Astrocyte of the spinal cord (primary cell): ENCODE measurements at regions not wholly inside any gene's neighbourhood (a gene's known extent, or its start where the extent isn't known, plus 50 kb on each side); places are given as distances from the start of the nearest gene placed in this dataset.

Source experiments
- DNase-seq: peaks from one replicate; pipeline ENCODE4 v3.0.0; 2011; ENCODE audit warnings: low read depth, low spot score
- H3K4me3 ChIP-seq: 2 replicates; pipeline ENCODE4 v1.5.1; 2011; ENCODE audit warnings: low read depth, mild to moderate bottlenecking, low read length, moderate library complexity
- CTCF ChIP-seq: IDR thresholded peaks from 2 replicates; pipeline ENCODE4 v1.5.1; 2012; ENCODE audit warnings: low read depth, mild to moderate bottlenecking, low read length, inconsistent platforms
- in situ Hi-C: cut with HindIII; loops from 2 replicates; pipeline ENCODE4 v1.10.0; 2017; ENCODE audit warnings: low sequenced_read_pairs

GRCh38 chr3:21188459-21188858 lies 562.6 kb downstream of the ZNF385D start:
- TF ChIP-seq CTCF: no peak
- no peak for DNase-seq
- no peak overlapping the region for H3K4me3 ChIP-seq
- in situ Hi-C loops: no loop called here

GRCh38 chr3:21185816-21186314 lies 565.1 kb downstream of the ZNF385D start:
- in situ Hi-C loops: no loop called here

DNA sequence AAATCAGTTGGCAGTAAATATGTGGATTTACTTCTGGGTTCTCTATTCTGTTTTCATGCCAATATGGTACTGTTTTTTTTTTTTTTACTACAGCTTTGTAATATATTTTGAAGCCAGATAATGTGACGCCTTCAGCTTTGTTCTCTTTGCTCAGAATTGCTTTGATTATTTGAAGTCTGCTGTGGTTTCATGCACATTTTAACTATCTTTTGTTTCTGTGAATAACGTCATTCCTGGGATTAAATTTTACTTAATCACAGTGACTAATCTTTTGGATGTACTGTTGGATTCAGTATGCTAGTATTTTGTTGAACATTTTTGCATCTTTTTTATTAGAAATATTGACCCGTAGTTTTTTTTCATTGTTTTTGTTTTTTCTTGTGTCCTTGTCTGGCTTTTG lies 576.5 kb downstream of the ZNF385D start:
- peak; percentile 79 for DNase-seq
- H3K4me3 ChIP-seq: no peak overlapping the region
- TF ChIP-seq CTCF: no peak
- in situ Hi-C loops: no loop called here

More at GRCh38 chr3:21185816-21186314, 565.1 kb downstream of the ZNF385D start:
- TF ChIP-seq CTCF: no peak
- no peak for DNase-seq
- no peak overlapping the region for H3K4me3 ChIP-seq

DNA sequence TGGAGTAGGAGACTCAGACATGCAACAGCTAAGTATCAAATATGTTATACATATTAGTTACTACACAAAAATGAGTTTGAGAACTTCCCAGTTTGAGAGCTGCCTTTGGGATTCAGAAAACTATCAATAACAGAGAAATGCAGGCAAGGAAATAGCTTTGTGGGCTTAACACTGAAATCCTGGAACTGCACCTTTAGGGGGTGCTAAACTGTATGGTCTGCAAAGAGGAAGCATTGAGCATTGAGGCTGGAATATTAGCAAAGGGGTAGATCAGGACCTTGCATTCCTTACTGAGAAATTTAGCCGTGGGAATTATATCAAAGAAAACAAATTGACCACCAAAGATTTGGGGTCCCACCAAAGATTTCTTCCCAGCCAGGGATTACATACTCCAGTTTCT lies 580.0 kb downstream of the ZNF385D start:
- no peak for DNase-seq
- in situ Hi-C loops: no loop called here
- H3K4me3 ChIP-seq: no peak overlapping the region
- peak; percentile 49 for TF ChIP-seq CTCF

DNA sequence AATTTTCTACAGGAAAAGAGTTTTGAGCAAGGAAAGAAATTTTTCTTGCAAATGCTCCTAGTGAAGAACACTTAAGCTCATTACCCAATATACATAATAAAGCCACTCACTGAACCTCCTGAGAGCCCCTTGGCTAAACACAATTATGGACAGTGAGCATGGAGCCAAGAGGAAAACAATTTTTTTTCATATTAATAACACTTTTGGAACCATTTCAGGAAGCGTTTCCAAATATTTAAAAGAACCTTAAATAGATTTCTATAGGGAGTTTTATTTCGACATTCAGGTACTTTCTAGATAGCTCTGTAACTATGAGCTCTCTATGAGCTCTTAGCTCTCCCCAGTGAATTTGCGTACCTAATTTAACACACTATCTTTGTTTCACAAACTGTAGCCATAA lies 581.1 kb downstream of the ZNF385D start:
- DNase-seq: no peak
- TF ChIP-seq CTCF: no peak
- in situ Hi-C loops: no loop called here
- H3K4me3 ChIP-seq: no peak overlapping the region

- no peak for DNase-seq
- H3K4me3 ChIP-seq: no peak overlapping the region
- TF ChIP-seq CTCF: no peak
- in situ Hi-C loops: no loop called here
These were observed 582.5 kb downstream of the ZNF385D start for GRCh38 chr3:21168471-21168870.

DNA sequence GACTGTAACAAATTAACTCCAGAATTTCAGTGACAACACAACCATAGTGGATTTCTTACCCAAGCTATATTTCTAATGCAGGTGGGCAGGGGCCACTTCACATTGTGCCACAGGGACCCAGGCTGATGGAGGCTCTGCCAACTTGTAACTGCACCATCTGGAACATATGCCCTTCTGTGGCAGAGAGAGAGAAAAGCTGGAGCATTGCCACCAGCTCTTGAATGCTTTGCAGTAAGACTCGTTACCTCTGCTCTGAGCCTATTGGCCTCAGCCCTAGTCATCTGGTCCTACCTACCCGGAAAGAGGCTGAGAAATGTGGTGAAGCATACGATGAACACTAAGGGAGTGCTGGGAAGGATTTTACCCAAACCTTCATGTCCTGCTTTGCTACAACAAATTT lies 587.1 kb downstream of the ZNF385D start:
- H3K4me3 ChIP-seq: no peak overlapping the region
- in situ Hi-C loops: no loop called here
- no peak for TF ChIP-seq CTCF
- no peak for DNase-seq
